HepG2 (cell line): ENCODE measurements at regions not wholly inside any gene's neighbourhood (a gene's known extent, or its start where the extent isn't known, plus 50 kb on each side); places are given as distances from the start of the nearest gene placed in this dataset.

Experiments
- ATAC-seq: fragments of 200-7000 bp; cut with Tn5 transposase; 3 replicates; pipeline ENCODE4 v1.9.1; 2020; ENCODE audit warnings: mild to moderate bottlenecking, moderate library complexity
- BruUV-seq: library from RNA; stranded (reverse); fragments of 400-500 nt; replicated peaks from 2 replicates; lab custom pipeline; 2021; lab: Mats Ljungman, UMichigan
- CTCF ChIA-PET: fragments of 300-600 bp; formaldehyde crosslinking; extraction: SDS; loops from one replicate; lab custom pipeline; 2021; ENCODE audit warnings: low total read pairs, inconsistent platforms, low intra/inter-chr PET ratio; lab: Yijun Ruan, JAX
- POLR2A ChIA-PET: fragments of 350-600 bp; sonication (Branson Sonifier 250); formaldehyde crosslinking; loops from one replicate; lab custom pipeline; 2020; ENCODE audit warnings: antibody characterized with exemption, inconsistent platforms; lab: Yijun Ruan, JAX
- DNase-seq: peaks from one replicate; pipeline ENCODE4 v3.0.0-alpha.2; 2015; ENCODE audit warnings: low spot score
- FAIRE-seq: peaks from 3 replicates; lab custom pipeline; 2011; peaks lifted over from hg19 to GRCh38; lab: Jason Lieb, UNC
- H2AFZ ChIP-seq: one replicate; pipeline ENCODE4 v1.6.1; 2011; ENCODE audit warnings: low read length, inconsistent platforms
- H3K27ac ChIP-seq: fragments of 300-600 bp; 3 replicates; pipeline ENCODE4 v1.8.0; 2011; ENCODE audit warnings: mixed run types, mild to moderate bottlenecking, mixed read lengths, low read length, inconsistent platforms; ENCODE audit not compliant: insufficient read depth; ENCODE audit errors: extremely low read length
- H3K27me3 ChIP-seq, 2 experiments: fragments of 200-600 bp in 1 of 2; 2 replicates in 1 of 2; 3 replicates in 1 of 2; pipeline versions ENCODE4 v1.6.0 to v1.8.0; 2011; ENCODE audit warnings: low read length in 2 of 2, mild to moderate bottlenecking in 2 of 2, moderate library complexity in 2 of 2, inconsistent platforms in 1 of 2; ENCODE audit not compliant: insufficient read depth in 2 of 2, control insufficient read depth in 1 of 2
- H3K36me3 ChIP-seq, 2 experiments: fragments of 200-600 bp in 1 of 2; replicated peaks in 1 of 2; 2 replicates in 1 of 2; 3 replicates in 1 of 2; pipeline versions ENCODE4 v1.5.1 to v1.8.0; 2011; ENCODE audit warnings: low read length in 2 of 2, inconsistent platforms in 1 of 2; ENCODE audit not compliant: insufficient read depth in 2 of 2, control insufficient read depth in 1 of 2
- H3K4me1 ChIP-seq: 2 replicates; pipeline ENCODE4 v1.5.1; 2012; ENCODE audit warnings: low read length, inconsistent platforms; ENCODE audit not compliant: insufficient read depth
- H3K4me2 ChIP-seq: 2 replicates; pipeline ENCODE4 v1.6.0; 2011; ENCODE audit warnings: low read depth, low read length, inconsistent platforms
- H3K4me3 ChIP-seq, 3 experiments: fragments of 200-600 bp in 1 of 3; sonication (generic), shearing (Covaris generic) in 1 of 3; replicated peaks in 1 of 3; 2 replicates each; pipeline ENCODE4 v1.5.1; 2011 to 2016; ENCODE audit warnings: low read length in 3 of 3, inconsistent platforms in 2 of 3, low read depth in 2 of 3, mild to moderate bottlenecking in 2 of 3, control low read depth in 1 of 3, mixed read lengths in 1 of 3; ENCODE audit not compliant: insufficient read depth in 1 of 3
- H3K79me2 ChIP-seq: one replicate; pipeline ENCODE4 v1.6.1; 2011; ENCODE audit warnings: low read length, inconsistent platforms; ENCODE audit not compliant: insufficient read depth
- H3K9ac ChIP-seq: 2 replicates; pipeline ENCODE4 v1.6.0; 2011; ENCODE audit warnings: mild to moderate bottlenecking, low read depth, low read length, inconsistent platforms; ENCODE audit not compliant: insufficient read depth
- H3K9me3 ChIP-seq: 2 replicates; pipeline ENCODE4 v1.5.1; 2012; ENCODE audit warnings: mild to moderate bottlenecking, low read length
- H4K20me1 ChIP-seq: 2 replicates; pipeline ENCODE4 v1.6.0; 2011; ENCODE audit warnings: inconsistent platforms, mild to moderate bottlenecking, low read length, moderate library complexity; ENCODE audit not compliant: insufficient read depth
- FOXK1 ChIP-seq: sonication (generic); formaldehyde crosslinking; IDR thresholded peaks from 2 replicates; pipeline ENCODE4 v1.4.0; 2020; ENCODE audit warnings: low read depth, missing genetic modification reagents, borderline replicate concordance
- KDM5B ChIP-seq: sonication (generic); formaldehyde crosslinking; IDR thresholded peaks from 2 replicates; pipeline ENCODE4 v1.4.0; 2020; ENCODE audit warnings: missing genetic modification reagents, mild to moderate bottlenecking, borderline replicate concordance
- NFRKB ChIP-seq: fragments of 450-650 bp; IDR thresholded peaks from 2 replicates; pipeline ENCODE4 v1.6.1; 2017
- SALL1 ChIP-seq: sonication (generic); formaldehyde crosslinking; IDR thresholded peaks from 2 replicates; pipeline ENCODE4 v1.8.0; 2022; ENCODE audit warnings: mild to moderate bottlenecking, missing genetic modification reagents
- SALL2 ChIP-seq: sonication (generic); formaldehyde crosslinking; IDR thresholded peaks from 2 replicates; pipeline ENCODE4 v1.8.1; 2023; ENCODE audit warnings: mild to moderate bottlenecking, missing genetic modification reagents, inconsistent platforms
- ZNF160 ChIP-seq: sonication (generic); formaldehyde crosslinking; IDR thresholded peaks from 2 replicates; pipeline ENCODE4 v1.8.0; 2022; ENCODE audit warnings: mild to moderate bottlenecking, inconsistent platforms, missing genetic modification reagents
- WGBS: methylation state at CpG from one replicate; pipeline ENCODE4 v1.1.6; 2017; ENCODE audit warnings: low lambda C conversion rate; 5-methylcytosine and 5-hydroxymethylcytosine counted together
- in situ Hi-C: cut with HindIII; loops from 2 replicates; pipeline ENCODE4 v1.10.0; 2017; ENCODE audit warnings: low pct_unique_long_range_greater_than_20kb; ENCODE audit not compliant: extremely low pct_ligation_motif_present
- intact Hi-C: fragments of 100-400 bp; cut with micrococcal nuclease; formaldehyde crosslinking; loops from one replicate; pipeline ENCODE4 v1.10.0; 2022; ENCODE audit not compliant: unreplicated experiment
- TF ChIP-seq, protein P1 (sequence below): sonication (generic); formaldehyde crosslinking; IDR thresholded peaks from 2 replicates; pipeline ENCODE4 v1.5.0; 2020; ENCODE audit warnings: mild to moderate bottlenecking, missing genetic modification reagents
- TF ChIP-seq, protein P2 (sequence below), 2 experiments: sonication (generic) in 1 of 2; formaldehyde crosslinking in 1 of 2; IDR thresholded peaks; 2 replicates each; pipeline versions ENCODE4 v1.4.0 to v1.6.1; 2018 to 2020; ENCODE audit warnings: missing genetic modification reagents in 2 of 2, borderline replicate concordance in 1 of 2, low read depth in 1 of 2, mild to moderate bottlenecking in 1 of 2, missing biosample characterization in 1 of 2

DNA sequence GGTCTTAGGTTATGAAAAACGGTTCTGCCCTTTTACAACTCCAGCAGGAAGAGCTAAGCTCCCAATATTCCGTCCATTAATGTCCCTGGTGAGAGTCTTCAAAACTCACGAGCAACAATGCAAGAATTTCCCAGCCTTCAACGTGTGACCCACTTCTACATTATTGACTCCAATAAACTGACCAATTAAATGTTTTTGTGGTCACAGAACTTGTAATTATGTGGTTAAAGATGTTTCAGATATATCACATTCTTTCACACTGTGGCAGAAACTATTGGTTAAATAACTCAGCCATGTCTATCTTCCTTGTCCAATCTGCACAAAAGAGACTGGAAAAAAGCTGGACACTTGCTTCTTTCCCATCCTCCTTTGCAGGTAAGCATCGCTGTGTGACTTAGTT lies 286.6 kb upstream of the ADAMTS9 start:
- no peaks in the 10 kb centered on the region for H3K36me3 ChIP-seq

DNA sequence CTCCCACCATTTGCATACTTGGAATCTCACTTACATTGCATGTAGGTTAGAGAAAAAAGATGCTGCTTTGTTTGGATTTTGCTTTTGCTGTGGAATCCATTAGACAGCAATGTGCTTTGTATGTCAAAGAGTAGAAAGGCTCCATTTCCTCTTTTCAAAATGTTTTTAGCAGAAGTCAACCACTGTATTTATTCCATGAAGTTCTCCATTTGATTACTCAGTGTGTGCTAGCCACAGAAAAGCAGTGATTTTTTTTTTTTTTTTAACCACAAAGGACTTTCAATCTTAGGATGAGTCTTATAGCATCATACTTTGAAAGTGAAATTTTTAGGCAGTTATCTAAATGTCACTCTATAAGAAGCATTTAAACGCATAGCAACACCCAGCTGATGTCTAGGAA lies 285.0 kb upstream of the ADAMTS9 start:
- Histone ChIP-seq H2AFZ (no peak overlapping the region), H3K4me1 (no peaks in the 10 kb centered on the region), H3K9me3 (no peaks in the 10 kb centered on the region), H3K4me2 (no peak overlapping the region), H3K36me3 (no peaks in the 10 kb centered on the region), H3K4me3 (no peak overlapping the region), H3K9ac (no peak overlapping the region), H3K27ac (no peak overlapping the region), H3K27me3 (no peaks in the 10 kb centered on the region), H4K20me1 (no peaks in the 10 kb centered on the region), H3K79me2 (no peaks in the 10 kb centered on the region)
- no TSS peak for BruUV-seq
- WGBS: 4% methylated on average over 1 of the region's 1 CpG
- FAIRE-seq: no peak
- in situ Hi-C loops (no loop called here), intact Hi-C loops (no loop called here)
- ATAC-seq: no peak
- CTCF ChIA-PET: no interaction called here
- POLR2A ChIA-PET: no interaction called here
- no peak for DNase-seq
- TF ChIP-seq, protein P1, sequence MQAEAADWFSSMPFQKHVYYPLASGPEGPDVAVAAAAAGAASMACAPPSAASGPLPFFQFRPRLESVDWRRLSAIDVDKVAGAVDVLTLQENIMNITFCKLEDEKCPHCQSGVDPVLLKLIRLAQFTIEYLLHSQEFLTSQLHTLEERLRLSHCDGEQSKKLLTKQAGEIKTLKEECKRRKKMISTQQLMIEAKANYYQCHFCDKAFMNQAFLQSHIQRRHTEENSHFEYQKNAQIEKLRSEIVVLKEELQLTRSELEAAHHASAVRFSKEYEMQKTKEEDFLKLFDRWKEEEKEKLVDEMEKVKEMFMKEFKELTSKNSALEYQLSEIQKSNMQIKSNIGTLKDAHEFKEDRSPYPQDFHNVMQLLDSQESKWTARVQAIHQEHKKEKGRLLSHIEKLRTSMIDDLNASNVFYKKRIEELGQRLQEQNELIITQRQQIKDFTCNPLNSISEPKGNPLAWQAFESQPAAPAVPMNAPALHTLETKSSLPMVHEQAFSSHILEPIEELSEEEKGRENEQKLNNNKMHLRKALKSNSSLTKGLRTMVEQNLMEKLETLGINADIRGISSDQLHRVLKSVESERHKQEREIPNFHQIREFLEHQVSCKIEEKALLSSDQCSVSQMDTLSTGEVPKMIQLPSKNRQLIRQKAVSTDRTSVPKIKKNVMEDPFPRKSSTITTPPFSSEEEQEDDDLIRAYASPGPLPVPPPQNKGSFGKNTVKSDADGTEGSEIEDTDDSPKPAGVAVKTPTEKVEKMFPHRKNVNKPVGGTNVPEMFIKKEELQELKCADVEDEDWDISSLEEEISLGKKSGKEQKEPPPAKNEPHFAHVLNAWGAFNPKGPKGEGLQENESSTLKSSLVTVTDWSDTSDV (CRISPR knock-in tag): no peak
- TF ChIP-seq SALL2 (CRISPR knock-in tag) (no peak), NFRKB (no peak), SALL1 (no peak), ZNF160 (no peak), KDM5B (CRISPR knock-in tag) (no peak), FOXK1 (no peak)

More for the DNA sequence above, 286.6 kb upstream of the ADAMTS9 start:
- no peak overlapping the region for H3K27ac ChIP-seq
- H3K27me3 ChIP-seq: no peaks in the 10 kb centered on the region
- ChIA-PET CTCF (no interaction called here), POLR2A (no interaction called here)
- 8% methylated on average over 5 of the region's 5 CpGs for WGBS
- no peak overlapping the region for H3K4me2 ChIP-seq
- no TSS peak for BruUV-seq
- in situ Hi-C loops (no loop called here), intact Hi-C loops (no loop called here)
- TF ChIP-seq, protein P2, sequence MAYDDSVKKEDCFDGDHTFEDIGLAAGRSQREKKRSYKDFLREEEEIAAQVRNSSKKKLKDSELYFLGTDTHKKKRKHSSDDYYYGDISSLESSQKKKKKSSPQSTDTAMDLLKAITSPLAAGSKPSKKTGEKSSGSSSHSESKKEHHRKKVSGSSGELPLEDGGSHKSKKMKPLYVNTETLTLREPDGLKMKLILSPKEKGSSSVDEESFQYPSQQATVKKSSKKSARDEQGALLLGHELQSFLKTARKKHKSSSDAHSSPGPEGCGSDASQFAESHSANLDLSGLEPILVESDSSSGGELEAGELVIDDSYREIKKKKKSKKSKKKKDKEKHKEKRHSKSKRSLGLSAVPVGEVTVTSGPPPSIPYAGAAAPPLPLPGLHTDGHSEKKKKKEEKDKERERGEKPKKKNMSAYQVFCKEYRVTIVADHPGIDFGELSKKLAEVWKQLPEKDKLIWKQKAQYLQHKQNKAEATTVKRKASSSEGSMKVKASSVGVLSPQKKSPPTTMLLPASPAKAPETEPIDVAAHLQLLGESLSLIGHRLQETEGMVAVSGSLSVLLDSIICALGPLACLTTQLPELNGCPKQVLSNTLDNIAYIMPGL (CRISPR knock-in tag; IDR thresholded peaks at IDR 0.05; ENCODE audit: borderline replicate concordance in 1 of 2, low read depth in 1 of 2): no peak
- H3K4me1 ChIP-seq: no peaks in the 10 kb centered on the region
- H3K9ac ChIP-seq: no peak overlapping the region
- no peak overlapping the region for H2AFZ ChIP-seq
- H3K9me3 ChIP-seq: no peaks in the 10 kb centered on the region
- no peak overlapping the region for H3K4me3 ChIP-seq
- ATAC-seq: no peak
- H3K79me2 ChIP-seq: no peaks in the 10 kb centered on the region
- no peak for FAIRE-seq
- H4K20me1 ChIP-seq: no peaks in the 10 kb centered on the region
- no peak for DNase-seq
